Pulmonary artery endothelial cell (primary cell): ENCODE measurements at regions not wholly inside any gene's neighbourhood (a gene's known extent, or its start where the extent isn't known, plus 50 kb on each side); places are given as distances from the start of the nearest gene placed in this dataset.
"Not testable (repeated sequence)": the region's sequence is repeated elsewhere in the genome, so short reads cannot be mapped to it uniquely, and the experiment has no call there.

Experiments
- DNase-seq: peaks from one replicate; pipeline ENCODE4 v3.0.0-alpha.2; 2011; ENCODE audit warnings: low read depth, low spot score

DNA sequence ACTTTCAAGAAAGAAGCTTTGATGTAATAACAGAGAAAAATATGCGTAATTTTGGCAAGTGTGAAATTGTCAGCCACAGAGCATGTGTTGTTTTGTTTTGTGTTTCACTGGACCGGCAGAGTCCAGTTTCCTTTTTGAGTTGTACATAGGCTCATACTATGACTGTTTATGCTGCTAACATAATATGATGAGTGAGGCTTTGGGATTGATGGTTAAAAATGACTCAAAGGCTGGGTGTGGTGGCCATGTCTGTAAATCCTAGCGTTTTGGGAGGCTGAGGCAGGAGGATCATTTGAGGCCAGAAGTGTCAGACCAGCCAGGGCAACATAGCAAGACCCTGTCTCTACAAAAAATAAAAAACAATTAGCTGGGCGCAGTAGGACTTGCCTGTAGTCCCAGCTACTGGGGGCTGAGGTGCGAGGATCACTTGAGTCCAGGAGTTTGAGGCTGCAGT, 487.9 kb downstream of the PCNX1 start:
- no peak for DNase-seq

DNA sequence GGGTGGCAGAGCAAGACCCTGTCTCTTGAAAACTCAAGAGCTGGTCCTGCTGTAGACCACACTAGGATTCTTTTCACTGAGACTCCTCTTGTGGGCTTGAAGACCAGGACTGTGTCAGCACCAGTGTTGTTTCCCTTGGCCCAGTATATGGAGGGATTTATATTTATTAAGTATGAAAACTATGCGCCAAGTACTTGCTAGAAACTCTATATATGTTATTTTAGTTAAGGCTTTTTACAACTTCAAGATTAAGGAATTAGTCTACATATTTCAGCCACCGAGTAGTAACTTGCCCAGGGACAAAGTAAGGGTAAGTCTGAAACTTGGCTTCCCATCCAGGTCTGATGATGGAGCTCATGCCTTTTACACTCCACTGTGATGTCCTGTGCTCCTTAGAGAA, 488.4 kb downstream of the PCNX1 start:
- DNase-seq: no peak

DNA sequence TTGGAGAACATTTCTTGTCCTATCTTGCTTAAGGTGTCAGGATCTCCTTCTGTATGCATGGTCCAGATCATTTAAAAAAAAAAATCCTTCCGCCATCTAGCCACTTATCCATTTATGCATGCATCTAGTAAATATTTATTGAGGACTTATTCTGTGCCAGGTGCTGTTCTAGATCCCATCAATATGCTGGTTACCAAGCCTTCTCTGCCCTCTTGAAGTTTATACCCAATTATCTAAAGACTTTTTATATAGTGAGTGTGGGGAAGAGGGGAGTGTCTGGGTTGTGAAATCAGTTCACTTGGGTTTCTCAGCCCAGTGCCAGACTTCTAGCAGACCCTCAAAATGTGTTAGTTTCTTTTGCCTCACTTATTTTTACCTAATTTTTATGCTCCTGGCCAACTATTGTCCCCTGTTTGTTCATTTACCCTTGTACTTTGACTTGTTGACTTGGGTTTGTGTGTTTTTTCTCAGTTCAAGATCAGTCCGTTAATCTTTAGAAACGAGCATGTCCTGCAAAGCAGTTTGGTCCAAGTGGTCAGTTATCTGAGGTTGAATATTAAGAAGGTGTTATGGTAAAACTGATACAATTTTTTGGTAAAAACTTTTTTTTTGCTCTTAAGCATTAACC, 488.9 kb downstream of the PCNX1 start:
- no peak for DNase-seq

DNA sequence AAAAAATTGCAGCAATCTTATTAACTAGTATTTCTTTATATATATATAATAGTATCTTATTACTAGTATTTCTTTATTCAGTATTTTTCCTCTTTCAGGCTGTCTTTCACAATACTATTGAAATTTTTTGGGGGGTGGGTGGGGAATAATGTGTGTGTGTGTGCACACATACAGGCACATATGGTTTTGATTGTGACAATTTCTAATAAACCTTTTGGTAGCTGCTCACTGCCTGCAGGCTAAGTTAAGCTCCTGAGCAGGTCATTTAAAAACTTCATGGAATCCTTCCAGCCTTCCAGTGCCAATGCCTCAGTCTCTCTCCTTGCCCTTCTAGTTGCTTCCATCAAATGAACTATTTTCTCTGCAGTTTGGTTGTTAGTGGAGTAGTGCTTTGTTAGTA, 490.1 kb downstream of the PCNX1 start:
- DNase-seq: no peak

DNA sequence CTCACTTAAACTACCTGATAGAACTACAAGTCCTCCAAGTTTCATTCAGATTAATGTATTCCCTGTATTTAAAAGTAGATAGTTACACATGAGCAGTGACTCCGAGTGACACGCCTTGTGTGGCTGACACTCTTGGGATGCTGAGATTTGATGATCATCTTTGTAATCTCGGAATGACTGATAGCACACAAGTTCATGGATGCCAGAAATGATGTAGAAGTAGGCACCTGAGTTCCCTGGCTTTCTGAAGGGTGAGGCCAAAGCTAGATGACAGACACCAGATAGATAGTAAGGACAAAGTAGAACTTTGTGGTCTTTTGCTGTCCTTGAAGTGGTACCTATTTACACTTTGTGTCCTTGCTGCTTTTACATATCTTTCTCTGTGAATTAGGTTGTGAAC, 491.2 kb downstream of the PCNX1 start:
- no peak for DNase-seq

DNA sequence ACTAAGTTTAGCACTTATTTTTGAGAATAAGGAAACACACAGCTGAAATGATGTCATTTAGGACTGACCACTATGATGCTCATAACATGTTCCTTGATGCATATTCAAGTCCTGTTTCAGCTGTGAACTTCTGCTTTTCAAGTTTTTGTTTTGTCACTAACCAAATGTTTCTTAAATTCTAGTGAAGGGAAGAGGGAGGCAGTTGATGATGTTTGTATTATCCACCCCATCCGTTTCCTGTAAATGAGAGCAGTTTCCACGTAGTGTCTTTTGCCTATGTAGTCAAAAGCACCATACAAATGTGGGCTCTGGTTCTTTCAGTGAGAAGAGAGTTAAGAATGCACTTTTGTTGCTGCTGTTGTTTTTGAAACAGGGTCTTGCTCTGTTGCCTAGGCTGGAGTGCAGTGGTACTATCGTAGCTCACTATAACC, 491.8 kb downstream of the PCNX1 start:
- DNase-seq: no peak

DNA sequence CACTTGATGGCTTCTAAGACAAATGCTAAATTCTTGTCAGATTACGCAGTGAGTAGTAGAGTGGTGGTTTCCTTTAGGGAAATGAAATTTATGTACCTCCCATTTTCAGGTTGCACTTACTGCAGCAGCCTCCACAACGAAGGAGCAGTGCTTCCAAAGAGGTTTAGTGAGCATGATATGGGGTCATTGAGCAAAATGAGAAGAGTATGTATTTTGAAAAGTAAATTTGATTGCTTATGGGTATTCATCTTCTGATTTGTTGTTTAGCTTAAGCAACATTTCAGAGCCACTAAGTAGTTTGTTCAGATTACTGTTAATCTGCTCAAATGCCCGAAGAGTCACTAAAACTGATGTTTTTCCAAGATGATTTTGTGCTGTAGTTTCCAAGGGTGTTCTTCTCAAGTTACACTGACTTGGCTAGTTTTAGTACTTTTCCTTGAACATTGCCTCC, 493.6 kb downstream of the PCNX1 start:
- DNase-seq: no peak

DNA sequence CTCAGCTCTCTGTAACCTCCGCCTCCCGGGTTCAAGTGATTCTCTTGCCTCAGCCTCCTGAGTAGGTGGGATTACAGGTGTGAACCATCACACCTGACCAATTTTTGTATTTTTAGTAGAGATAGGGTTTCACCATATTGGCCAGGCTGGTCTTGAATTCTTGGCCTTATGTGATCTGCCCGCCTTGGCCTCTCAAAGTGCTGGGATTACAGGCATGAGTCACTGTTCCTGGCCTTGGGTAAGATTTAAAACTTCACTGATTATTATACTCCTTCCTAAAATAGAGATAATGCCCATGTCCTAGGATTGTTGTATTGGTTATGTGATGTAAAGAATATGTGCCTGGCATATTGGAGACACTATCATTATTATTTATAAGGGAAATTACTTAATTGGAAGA, 495.2 kb downstream of the PCNX1 start:
- not testable (repeated sequence) for DNase-seq

DNA sequence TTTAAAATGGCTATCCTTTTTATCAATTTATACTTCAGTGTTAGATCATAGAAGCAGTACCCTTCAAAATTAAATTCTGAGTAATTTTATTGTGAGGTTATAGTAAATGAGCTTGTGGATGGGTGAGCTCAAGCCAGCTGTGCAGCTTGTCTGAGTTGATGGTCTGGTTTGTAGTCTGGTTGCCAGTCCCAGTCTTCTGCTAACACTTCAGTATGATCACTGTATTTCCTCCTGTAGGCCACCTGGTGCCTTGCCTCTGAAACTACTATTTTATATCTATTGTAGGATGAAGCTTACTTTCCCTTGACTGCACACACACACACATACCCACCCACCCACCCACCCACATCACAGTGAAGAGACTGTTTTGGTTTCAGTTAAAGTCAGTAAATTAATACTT, 496.4 kb downstream of the PCNX1 start:
- DNase-seq: no peak

DNA sequence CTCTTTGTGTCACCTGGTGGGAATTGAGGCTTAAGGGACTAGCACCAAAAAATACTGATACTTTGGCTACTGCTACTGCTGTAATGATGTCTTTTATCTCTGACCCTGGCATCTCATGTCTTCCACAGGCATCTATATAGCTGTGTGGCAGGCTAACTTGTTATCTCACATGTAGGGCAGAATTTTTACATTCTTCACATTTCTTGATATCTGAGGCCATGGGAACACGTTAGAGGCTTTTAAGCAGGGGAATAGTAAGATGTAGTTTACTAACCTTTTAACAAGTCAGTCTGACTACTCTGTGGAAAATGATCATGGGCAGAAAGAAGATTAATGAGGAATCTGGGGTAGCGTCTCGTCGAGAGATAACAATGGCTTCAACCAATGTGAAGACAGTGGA, 498.4 kb downstream of the PCNX1 start:
- no peak for DNase-seq

DNA sequence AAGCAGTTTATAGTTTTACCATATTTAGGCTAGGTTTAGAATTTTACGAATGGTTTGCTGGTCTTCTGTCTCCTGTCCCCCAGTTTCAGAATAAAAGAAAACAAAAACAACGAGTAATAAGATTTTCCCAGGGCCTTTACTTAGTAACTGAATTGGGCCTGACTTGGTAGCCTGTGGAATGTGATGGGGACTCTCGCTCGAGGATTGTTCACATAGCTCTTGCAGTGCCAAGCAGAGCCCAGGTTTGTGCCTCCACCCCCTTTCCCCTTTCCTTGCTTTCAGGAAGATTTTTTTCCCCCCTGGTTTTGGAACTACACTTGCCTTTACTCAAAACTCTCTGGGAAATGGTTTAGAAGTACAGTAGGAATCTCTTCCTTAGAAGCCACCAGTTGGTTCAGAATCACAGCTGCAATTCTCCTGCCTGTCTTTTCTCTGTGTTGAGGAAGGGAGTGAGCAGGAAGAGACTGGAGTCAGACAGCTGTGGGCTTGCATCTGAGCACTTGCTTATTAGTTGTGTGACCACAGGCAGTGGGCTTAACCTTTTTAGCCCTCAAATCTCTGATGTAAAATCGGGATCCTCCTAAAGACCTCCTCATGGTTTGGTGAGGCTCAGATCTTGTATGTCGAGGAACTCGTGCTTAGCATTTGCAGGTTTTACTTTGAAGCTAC, 501.2 kb downstream of the PCNX1 start:
- DNase-seq: no peak

DNA sequence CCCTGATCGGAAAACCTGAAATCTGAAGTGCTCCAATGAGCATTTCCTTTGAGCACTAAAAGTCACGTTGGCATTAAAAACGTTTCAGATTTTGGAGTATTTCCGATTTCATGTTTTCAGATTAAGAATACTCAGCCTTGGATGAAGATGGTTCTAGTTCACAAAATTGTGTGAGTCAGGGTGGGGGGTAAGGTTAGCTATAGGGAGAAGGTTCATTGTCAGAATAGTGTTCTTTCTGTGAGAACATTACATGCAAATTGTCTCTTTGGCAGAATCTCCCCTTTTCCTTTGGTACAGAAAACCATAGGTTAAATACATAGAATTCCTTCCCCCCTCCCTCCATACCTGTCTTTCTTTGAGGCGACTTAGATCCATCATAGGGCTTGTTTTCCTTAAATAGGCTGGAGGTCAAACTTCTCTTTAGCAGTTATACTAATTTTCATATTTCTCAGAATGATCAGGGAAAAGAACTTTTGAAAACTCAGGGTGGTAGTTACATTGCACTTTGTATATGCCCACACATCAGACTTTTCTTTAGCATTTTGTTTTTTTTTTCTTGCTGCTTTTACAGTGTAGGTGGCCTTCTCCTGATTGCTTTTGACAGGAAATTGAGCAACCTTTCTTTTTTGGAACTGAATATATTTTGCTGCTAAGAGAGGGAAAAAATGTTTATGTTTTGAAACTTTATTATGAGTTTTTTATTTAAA, 503.5 kb downstream of the PCNX1 start:
- no peak for DNase-seq

DNA sequence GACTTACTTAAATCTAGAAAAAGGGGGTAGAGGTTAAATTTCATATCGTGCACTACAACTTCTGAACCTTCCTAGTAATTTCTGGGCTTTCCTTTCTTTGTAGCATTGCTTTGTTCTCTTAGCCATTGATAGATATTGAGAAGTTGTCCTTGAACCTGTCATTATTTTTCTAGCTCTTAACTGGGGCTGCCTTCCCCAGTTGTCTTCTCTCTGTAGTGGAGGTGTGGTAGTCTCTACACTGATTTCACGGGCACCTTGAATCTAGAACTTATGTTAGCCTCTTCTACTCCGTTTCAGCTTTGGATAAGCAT, 504.0 kb downstream of the PCNX1 start:
- DNase-seq: no peak

DNA sequence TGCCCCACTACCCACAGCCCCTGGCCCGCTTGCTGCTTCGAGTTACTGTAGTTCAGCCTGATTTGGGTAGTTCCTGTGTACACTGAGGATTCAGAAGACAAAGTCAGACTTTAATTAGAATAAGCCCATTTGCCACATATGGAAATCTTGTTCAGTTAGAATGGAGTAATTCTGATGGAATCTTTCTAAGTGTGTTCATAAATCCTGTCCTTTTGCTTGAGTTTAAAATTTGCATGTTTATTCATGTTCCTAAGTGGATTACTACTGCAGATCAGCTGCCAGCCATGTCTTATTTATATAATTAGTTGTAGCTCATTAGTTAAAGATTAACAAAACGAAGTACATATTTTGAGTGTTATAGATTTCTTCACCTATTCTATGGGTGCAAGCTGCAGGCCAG, 504.5 kb downstream of the PCNX1 start:
- no peak for DNase-seq

DNA sequence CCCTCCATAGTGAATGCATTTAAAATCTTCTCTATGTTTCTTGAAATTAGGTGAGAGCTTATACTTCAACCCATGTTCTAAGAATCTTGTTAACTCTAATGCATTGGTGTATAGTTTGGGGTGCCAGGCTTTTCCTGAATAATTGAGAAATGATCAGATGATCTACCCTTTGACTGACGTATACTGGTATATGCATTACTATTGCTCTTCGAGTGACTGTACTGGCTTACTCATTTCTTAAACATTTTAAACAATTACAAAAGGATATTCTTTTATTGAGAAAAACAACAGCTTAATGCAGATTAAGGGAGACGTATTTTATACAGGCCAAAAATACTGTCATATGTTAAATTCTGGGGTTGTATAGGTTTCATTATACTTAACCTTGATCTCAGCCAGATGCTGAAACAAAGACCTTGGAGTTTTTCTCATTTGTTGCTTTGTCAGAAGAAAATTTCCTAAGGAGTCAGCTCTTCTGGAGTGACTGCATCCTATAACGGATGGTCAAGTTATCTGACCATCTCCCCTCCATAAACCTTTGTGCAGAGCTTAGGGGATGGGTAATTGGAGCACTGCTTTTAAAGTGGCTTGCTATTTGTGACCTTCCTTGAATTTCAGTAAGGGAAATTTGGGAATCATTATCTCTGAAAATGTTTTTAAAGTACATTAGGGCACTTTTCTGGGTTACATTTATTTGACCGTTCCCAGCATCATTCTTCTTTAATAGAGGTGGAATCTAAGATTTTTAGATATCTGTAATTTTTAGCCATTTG, 507.6 kb downstream of the PCNX1 start:
- DNase-seq: no peak

DNA sequence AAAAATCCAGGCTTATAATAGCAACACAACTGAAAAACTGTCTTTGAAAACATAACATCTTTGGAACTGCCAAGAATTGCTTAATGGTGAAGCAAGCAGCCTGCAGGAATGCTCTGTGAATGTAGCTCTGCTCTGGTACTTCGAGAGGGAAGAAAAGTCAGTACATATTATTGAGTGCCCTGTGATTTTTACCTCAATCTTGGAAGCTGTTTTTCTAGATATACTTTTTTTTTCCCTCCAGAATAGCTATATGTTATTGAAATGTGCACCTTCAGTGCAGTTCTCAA, 508.1 kb downstream of the PCNX1 start:
- DNase-seq: no peak

DNA sequence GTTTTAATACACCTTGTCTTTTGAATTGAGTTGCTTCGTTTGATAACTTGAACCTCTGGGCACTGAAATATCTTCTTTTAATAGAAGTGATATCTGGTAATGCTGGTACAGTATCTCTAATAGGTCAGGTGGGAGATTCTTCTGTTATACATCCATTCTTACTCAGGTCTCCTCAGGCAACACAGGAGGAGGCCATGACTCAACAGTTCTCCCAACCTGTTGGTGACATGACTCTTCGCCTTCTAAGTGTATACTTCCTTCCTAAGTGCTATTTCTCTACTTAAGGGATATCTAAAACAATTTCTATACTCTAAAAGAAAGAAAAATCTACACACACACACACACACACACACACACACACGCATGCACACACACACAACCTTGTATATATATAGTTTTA, 509.1 kb downstream of the PCNX1 start:
- no peak for DNase-seq

DNA sequence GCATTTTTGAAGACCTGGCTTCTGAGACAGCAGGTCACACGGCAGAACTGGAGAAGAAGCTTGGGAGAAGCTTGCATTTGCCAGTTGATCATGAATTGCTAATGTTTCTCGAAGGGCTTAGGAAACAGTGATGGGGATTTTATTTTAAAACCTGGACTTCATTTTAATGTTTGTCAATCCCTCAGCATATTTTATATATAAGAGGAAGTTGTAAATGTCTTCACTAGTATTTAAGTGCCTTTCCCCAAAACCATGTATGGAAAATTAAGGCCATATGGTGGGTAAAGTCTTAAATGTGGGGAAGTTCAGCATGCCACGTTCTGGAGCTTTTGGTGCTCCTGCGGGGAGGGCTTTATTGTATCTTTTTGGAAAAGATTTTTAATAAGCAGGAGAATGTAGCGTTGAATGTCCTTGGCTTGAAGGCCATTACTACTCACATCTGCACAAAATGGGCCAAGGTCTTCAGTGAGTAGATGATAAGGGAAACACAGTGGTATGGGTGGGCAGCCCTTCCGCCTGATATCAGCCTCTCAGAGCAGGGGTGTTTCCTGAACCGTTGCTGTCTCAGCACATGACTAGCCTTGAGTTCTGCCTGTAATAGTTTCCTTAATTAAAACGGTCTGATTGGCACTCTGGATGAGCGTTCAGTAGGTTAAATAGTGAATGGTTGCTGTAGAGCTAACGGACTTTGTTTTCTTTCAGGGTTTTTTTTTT, 511.4 kb downstream of the PCNX1 start:
- no peak for DNase-seq

DNA sequence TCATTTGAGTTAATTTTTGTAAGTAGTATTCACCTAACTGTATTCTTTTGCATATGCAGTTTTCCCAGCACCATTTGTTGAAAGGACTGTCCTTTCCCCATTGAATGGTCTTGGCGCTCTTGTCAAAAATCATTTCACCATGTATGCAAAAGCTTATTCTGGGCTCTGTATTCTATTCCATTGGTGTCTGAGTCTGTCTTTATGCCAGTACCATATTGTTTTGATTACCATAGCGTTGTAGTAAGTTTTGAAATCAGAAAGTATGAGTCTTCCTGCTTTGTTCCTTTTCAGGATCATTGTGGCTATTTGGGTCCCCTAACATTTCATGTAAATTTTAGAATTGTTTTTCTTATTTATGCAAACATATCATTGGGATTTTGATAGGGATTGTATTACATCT, 508.7 kb upstream of the RGS6 start:
- DNase-seq: no peak

DNA sequence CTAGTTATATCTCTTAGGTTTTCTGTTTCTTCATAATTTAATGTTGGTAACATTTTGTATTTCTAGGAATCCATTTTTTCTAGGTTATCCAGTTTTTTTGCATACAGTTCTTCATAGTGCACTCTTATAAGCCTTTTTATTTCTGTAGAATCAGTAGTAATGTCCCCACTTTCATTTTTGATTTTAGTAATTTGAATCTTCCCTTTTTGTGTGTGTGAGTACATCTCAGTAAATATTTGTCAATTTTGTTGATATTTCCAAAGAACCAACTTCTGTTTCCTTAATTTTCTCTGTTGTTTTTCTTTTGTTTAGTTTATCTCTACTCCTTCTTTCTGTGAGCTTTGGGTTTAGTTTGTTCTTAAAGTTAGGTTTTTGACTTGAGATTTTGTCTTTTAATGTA, 507.3 kb upstream of the RGS6 start:
- no peak for DNase-seq

DNA sequence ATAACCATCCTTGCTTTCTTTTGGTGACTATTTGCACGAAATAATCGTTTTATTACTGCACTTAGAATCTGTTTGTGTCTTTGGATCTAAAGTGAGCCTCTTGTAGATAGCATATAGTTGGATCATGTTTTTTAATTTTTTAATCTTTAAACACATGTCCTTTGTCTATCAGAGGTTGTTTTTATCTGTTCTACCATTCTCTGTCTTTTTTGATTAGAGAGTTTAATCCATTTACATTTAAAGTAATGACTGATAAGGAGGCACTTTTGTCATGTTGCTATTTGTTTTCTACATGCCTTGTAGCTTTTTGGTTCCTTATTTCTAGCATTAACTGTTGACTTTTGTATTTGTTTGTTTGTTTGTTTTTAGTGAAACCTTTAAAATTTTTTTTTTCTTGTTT, 506.2 kb upstream of the RGS6 start:
- no peak for DNase-seq

DNA sequence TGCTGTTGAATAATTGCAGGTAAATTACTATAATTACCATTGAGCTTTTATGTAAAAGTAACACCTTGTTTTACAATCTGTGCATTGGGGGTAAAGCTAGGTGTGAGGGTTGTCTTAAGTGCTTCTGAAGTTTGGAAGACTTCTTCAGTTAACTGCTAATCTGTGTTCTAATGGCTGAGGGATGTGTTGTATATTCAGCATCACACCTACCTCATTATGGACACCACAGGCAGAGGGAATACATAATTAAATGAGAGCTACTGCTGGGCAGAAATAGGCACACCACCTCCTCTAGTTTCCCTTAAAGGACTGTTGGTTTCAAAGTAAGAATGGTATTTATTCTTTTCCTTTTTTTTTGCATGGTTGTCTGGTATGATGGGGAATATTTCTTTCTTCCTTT, 502.3 kb upstream of the RGS6 start:
- no peak for DNase-seq
